Keratinocyte (primary cell): ENCODE measurements at regions not wholly inside any gene's neighbourhood (a gene's known extent, or its start where the extent isn't known, plus 50 kb on each side); places are given as distances from the start of the nearest gene placed in this dataset.

Experiments used
- DNase-seq: peaks from one replicate; pipeline ENCODE4 v3.0.0-alpha.2; 2011; ENCODE audit warnings: low read depth, missing footprints, low spot score
- FAIRE-seq: peaks from 2 replicates; lab custom pipeline; 2011; peaks lifted over from hg19 to GRCh38; lab: Jason Lieb, UNC
- H2AFZ ChIP-seq: 2 replicates; pipeline ENCODE4 v1.6.0; 2012; ENCODE audit warnings: low read length, control low read depth, inconsistent platforms; ENCODE audit not compliant: control insufficient read depth
- H3K27ac ChIP-seq: 2 replicates; pipeline ENCODE4 v1.5.1; 2011; ENCODE audit warnings: low read length; ENCODE audit not compliant: control insufficient read depth, insufficient read depth
- H3K27me3 ChIP-seq: 3 replicates; pipeline ENCODE4 v1.6.0; 2011; ENCODE audit warnings: low read length; ENCODE audit not compliant: control insufficient read depth, insufficient read depth; ENCODE audit errors: extremely low read depth
- H3K36me3 ChIP-seq, 2 experiments: 2 replicates in 1 of 2; 3 replicates in 1 of 2; pipeline ENCODE4 v1.5.1; 2011; ENCODE audit warnings: low read length in 2 of 2, mild to moderate bottlenecking in 1 of 2; ENCODE audit not compliant: control insufficient read depth in 2 of 2, insufficient read depth in 2 of 2; ENCODE audit errors: extremely low read depth in 1 of 2
- H3K4me1 ChIP-seq: 3 replicates; pipeline ENCODE4 v1.5.1; 2011; ENCODE audit warnings: low read length; ENCODE audit not compliant: control insufficient read depth, insufficient read depth; ENCODE audit errors: extremely low read depth
- H3K4me2 ChIP-seq: 3 replicates; pipeline ENCODE4 v1.6.0; 2011; ENCODE audit warnings: low read depth, low read length; ENCODE audit not compliant: control insufficient read depth, insufficient read depth; ENCODE audit errors: extremely low read depth
- H3K4me3 ChIP-seq, 3 experiments: fragments of 200-600 bp in 1 of 3; sonication (generic) in 1 of 3; 2 replicates in 2 of 3; 3 replicates in 1 of 3; pipeline ENCODE4 v1.5.1; 2011 to 2016; ENCODE audit warnings: low read length in 3 of 3, mild to moderate bottlenecking in 3 of 3, control low read depth in 2 of 3, inconsistent platforms in 1 of 3, low read depth in 1 of 3, mixed read lengths in 1 of 3, mixed run types in 1 of 3, moderate library complexity in 1 of 3; ENCODE audit not compliant: control insufficient read depth in 2 of 3, insufficient read depth in 2 of 3; ENCODE audit errors: extremely low read depth in 1 of 3
- H3K79me2 ChIP-seq: 2 replicates; pipeline ENCODE4 v1.6.0; 2012; ENCODE audit warnings: low read length; ENCODE audit not compliant: control insufficient read depth, insufficient read depth
- H3K9ac ChIP-seq: 3 replicates; pipeline ENCODE4 v1.6.0; 2011; ENCODE audit warnings: low read length; ENCODE audit not compliant: control insufficient read depth, insufficient read depth; ENCODE audit errors: extremely low read depth
- H3K9me1 ChIP-seq: 3 replicates; pipeline ENCODE4 v1.6.0; 2011; ENCODE audit warnings: low read length; ENCODE audit not compliant: control insufficient read depth, insufficient read depth; ENCODE audit errors: extremely low read depth
- H3K9me3 ChIP-seq: 2 replicates; pipeline ENCODE4 v1.5.1; 2012; ENCODE audit warnings: low read depth, low read length; ENCODE audit not compliant: control insufficient read depth
- H4K20me1 ChIP-seq: 3 replicates; pipeline ENCODE4 v1.6.0; 2011; ENCODE audit warnings: low read length; ENCODE audit not compliant: control insufficient read depth, insufficient read depth; ENCODE audit errors: extremely low read depth
- EZH2 ChIP-seq: IDR thresholded peaks from one replicate; pipeline ENCODE4 v1.6.1; 2012; ENCODE audit warnings: inconsistent platforms, mild to moderate bottlenecking, low read length, moderate library complexity
- dilution Hi-C: fragments of 300-500 bp; cut with MboI; formaldehyde crosslinking; loops from one replicate; pipeline ENCODE4 v1.7.0; 2020; ENCODE audit warnings: low sequenced_read_pairs; ENCODE audit not compliant: extremely low pct_ligation_motif_present
- TF ChIP-seq, protein P1 (sequence below), 3 experiments: IDR thresholded peaks in 1 of 3; conservative IDR thresholded peaks in 1 of 3; optimal IDR thresholded peaks in 1 of 3; 2 replicates in 2 of 3; 3 replicates in 1 of 3; pipeline versions ENCODE3 to v1.5.1; 2011; ENCODE audit warnings: low read length in 3 of 3, mild to moderate bottlenecking in 3 of 3, moderate library complexity in 2 of 3, control low read depth in 1 of 3, inconsistent platforms in 1 of 3; ENCODE audit not compliant: insufficient read depth in 2 of 3; ENCODE audit errors: extremely low read depth in 1 of 3

DNA sequence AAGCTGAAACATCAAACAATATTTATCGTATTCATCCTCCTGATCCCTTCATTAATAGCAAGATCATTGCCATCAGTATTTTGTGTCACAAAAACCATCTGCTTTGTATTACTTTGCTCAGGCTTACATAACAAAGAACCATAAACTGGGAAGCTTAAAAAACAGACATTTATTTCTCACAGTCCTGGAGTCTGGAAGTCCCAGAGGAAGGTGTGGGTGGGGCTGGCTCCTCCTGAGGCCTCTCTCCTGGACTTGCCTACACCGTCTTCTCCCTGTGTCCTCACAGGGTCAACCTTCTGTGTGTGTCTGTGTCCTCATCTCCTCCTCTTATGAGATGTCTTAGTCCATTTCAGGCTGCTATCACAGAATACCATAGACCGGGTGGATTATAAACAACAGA, 61.3 kb upstream of the MXRA5 start:
- Histone ChIP-seq H3K4me3 (no peak overlapping the region), H3K9me3 (no peaks in the 10 kb centered on the region), H4K20me1 (no peaks in the 10 kb centered on the region), H3K9me1 (no peaks in the 10 kb centered on the region), H2AFZ (no peak overlapping the region), H3K4me1 (no peaks in the 10 kb centered on the region), H3K36me3 (no peaks in the 10 kb centered on the region), H3K9ac (no peak overlapping the region), H3K4me2 (no peak overlapping the region), H3K79me2 (no peaks in the 10 kb centered on the region), H3K27me3 (no peaks in the 10 kb centered on the region), H3K27ac (no peak overlapping the region)
- DNase-seq = no peak
- no peak for FAIRE-seq
- TF ChIP-seq EZH2 = no peak
- TF ChIP-seq, protein P1, sequence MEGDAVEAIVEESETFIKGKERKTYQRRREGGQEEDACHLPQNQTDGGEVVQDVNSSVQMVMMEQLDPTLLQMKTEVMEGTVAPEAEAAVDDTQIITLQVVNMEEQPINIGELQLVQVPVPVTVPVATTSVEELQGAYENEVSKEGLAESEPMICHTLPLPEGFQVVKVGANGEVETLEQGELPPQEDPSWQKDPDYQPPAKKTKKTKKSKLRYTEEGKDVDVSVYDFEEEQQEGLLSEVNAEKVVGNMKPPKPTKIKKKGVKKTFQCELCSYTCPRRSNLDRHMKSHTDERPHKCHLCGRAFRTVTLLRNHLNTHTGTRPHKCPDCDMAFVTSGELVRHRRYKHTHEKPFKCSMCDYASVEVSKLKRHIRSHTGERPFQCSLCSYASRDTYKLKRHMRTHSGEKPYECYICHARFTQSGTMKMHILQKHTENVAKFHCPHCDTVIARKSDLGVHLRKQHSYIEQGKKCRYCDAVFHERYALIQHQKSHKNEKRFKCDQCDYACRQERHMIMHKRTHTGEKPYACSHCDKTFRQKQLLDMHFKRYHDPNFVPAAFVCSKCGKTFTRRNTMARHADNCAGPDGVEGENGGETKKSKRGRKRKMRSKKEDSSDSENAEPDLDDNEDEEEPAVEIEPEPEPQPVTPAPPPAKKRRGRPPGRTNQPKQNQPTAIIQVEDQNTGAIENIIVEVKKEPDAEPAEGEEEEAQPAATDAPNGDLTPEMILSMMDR (optimal IDR thresholded peaks at IDR 0.05 in 1 of 3, IDR thresholded peaks at IDR 0.05 in 1 of 3, conservative IDR thresholded peaks at IDR 0.05 in 1 of 3; ENCODE audit: extremely low read depth in 1 of 3, insufficient read depth in 2 of 3, low read length in 3 of 3) = no peak
- dilution Hi-C loops = no loop called here

DNA sequence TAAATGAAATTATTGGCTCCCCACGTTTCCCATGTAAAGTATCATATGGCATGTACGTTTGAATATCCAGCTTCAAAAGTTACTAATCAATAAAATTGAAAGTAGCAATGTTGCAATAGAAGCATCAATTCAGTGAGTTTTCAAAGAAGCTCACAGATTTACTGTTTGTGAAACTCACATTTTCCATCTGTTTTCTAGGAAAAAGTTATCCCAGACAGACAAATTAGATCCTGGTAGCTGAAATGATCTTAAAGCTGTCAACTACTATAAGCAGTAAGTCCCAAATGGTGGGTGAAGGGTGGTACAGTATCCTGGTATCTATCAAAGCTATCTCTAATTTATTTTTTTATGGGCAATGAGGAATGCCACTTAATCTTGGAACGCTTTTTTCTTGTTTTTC, 60.7 kb upstream of the MXRA5 start:
- no peak for DNase-seq
- FAIRE-seq = no peak
- dilution Hi-C loops = no loop called here

More for the DNA sequence above, 60.7 kb upstream of the MXRA5 start:
- no peaks in the 10 kb centered on the region for H3K36me3 ChIP-seq
- TF ChIP-seq, protein P1 (optimal IDR thresholded peaks at IDR 0.05 in 1 of 3, IDR thresholded peaks at IDR 0.05 in 1 of 3, conservative IDR thresholded peaks at IDR 0.05 in 1 of 3; ENCODE audit: extremely low read depth in 1 of 3, insufficient read depth in 2 of 3, low read length in 3 of 3) = no peak
- TF ChIP-seq EZH2 = no peak
- no peak overlapping the region for H3K27ac ChIP-seq
- no peaks in the 10 kb centered on the region for H3K79me2 ChIP-seq
- no peaks in the 10 kb centered on the region for H3K9me1 ChIP-seq
- H3K4me1 ChIP-seq = no peaks in the 10 kb centered on the region
- H3K4me2 ChIP-seq = no peak overlapping the region
- H4K20me1 ChIP-seq = no peaks in the 10 kb centered on the region
- no peaks in the 10 kb centered on the region for H3K27me3 ChIP-seq
- no peak overlapping the region for H2AFZ ChIP-seq
- no peaks in the 10 kb centered on the region for H3K9me3 ChIP-seq
- no peak overlapping the region for H3K4me3 ChIP-seq
- no peak overlapping the region for H3K9ac ChIP-seq
